A549 (cell line): ENCODE measurements at regions not wholly inside any gene's neighbourhood (a gene's known extent, or its start where the extent isn't known, plus 50 kb on each side); places are given as distances from the start of the nearest gene placed in this dataset.

Source experiments
- ATAC-seq, 2 experiments: fragments of 200-7000 bp in 1 of 2; fragments of >200 bp in 1 of 2; cut with Nextera tagmentation in 1 of 2; cut with Tn5 transposase in 1 of 2; 3 replicates each; pipeline versions ENCODE4 v1.8.0 to v1.9.1; 2018 to 2020; ENCODE audit warnings: mild to moderate bottlenecking in 1 of 2, moderate library complexity in 1 of 2
- CTCF ChIA-PET: fragments of 300-600 bp; sonication (Branson Sonifier 250); formaldehyde crosslinking; extraction: SDS; loops from one replicate; lab custom pipeline; 2021; ENCODE audit warnings: antibody characterized with exemption, inconsistent platforms; lab: Yijun Ruan, JAX
- POLR2A ChIA-PET: fragments of 350-600 bp; formaldehyde crosslinking; extraction: SDS; loops from one replicate; lab custom pipeline; 2021; ENCODE audit warnings: antibody characterized with exemption, inconsistent platforms; lab: Yijun Ruan, JAX
- DNase-seq, 2 experiments: peaks; one replicate each; pipeline versions ENCODE4 v3.0.0 to v3.0.0-alpha.2; 2011 to 2016; ENCODE audit warnings: low read depth in 1 of 2, low spot score in 1 of 2
- FAIRE-seq: peaks from 2 replicates; lab custom pipeline; 2011; peaks lifted over from hg19 to GRCh38; lab: Jason Lieb, UNC
- H3K27ac ChIP-seq, 2 experiments: fragments of >200 bp; sonication (Bioruptor Twin); formaldehyde crosslinking; 3 replicates each; pipeline ENCODE4 v1.5.1; 2016 to 2017
- H3K4me1 ChIP-seq: fragments of >200 bp; sonication (Bioruptor Twin); formaldehyde crosslinking; 3 replicates; pipeline ENCODE4 v1.6.1; 2016
- H3K4me2 ChIP-seq: fragments of >200 bp; sonication (Bioruptor Twin); formaldehyde crosslinking; 3 replicates; pipeline ENCODE4 v1.6.1; 2016
- H3K4me3 ChIP-seq: fragments of >200 bp; sonication (Bioruptor Twin); formaldehyde crosslinking; 3 replicates; pipeline ENCODE4 v1.5.1; 2016
- H3K9me3 ChIP-seq: fragments of >200 bp; sonication (Bioruptor Twin); formaldehyde crosslinking; 3 replicates; pipeline ENCODE4 v1.6.1; 2016
- BCL3 ChIP-seq: fragments of >200 bp; sonication (Bioruptor Twin); formaldehyde crosslinking; IDR thresholded peaks from 3 replicates; pipeline ENCODE4 v1.6.1; 2016
- BHLHE40 ChIP-seq: IDR thresholded peaks from 2 replicates; pipeline ENCODE4 v1.6.1; 2012; ENCODE audit warnings: low read depth, low read length, inconsistent platforms
- CBX2 ChIP-seq: fragments of 200-600 bp; sonication (generic); IDR thresholded peaks from 2 replicates; pipeline ENCODE4 v1.6.1; 2016; ENCODE audit warnings: low read depth, mild to moderate bottlenecking, borderline replicate concordance
- CHD2 ChIP-seq: fragments of 150-350 bp; IDR thresholded peaks from 2 replicates; pipeline ENCODE4 v1.6.1; 2014; ENCODE audit warnings: low read length; ENCODE audit not compliant: partially characterized antibody
- EHMT2 ChIP-seq: fragments of 200-600 bp; sonication (generic); IDR thresholded peaks from 2 replicates; pipeline ENCODE4 v1.6.1; 2016; ENCODE audit warnings: antibody characterized with exemption, low read depth, mild to moderate bottlenecking, moderate library complexity
- EP300 ChIP-seq, 2 experiments: fragments of >200 bp; sonication (Bioruptor Twin); formaldehyde crosslinking; IDR thresholded peaks; 2 replicates in 1 of 2; 3 replicates in 1 of 2; pipeline ENCODE4 v1.6.1; 2016 to 2017
- FOSL2 ChIP-seq, 2 experiments: fragments of 450-650 bp in 1 of 2; fragments of >200 bp in 1 of 2; sonication (Bioruptor Twin) in 1 of 2; formaldehyde crosslinking; IDR thresholded peaks; 2 replicates each; pipeline versions ENCODE4 v1.5.0 to v1.6.1; 2016 to 2020; ENCODE audit warnings: mild to moderate bottlenecking in 1 of 2, moderate library complexity in 1 of 2
- FOXS1 ChIP-seq: fragments of 250-450 bp; sonication (Bioruptor Pico); IDR thresholded peaks from 2 replicates; pipeline ENCODE4 v1.5.0; 2020; ENCODE audit warnings: mild to moderate bottlenecking, moderate library complexity
- GATA3 ChIP-seq: IDR thresholded peaks from 2 replicates; pipeline ENCODE4 v1.6.1; 2012; ENCODE audit warnings: borderline replicate concordance
- HDAC2 ChIP-seq: fragments of 200-600 bp; sonication (generic); IDR thresholded peaks from 2 replicates; pipeline ENCODE4 v1.6.1; 2016
- HEYL ChIP-seq: fragments of 250-450 bp; sonication (Bioruptor Pico); IDR thresholded peaks from 2 replicates; pipeline ENCODE4 v1.8.0; 2021; ENCODE audit warnings: mild to moderate bottlenecking, moderate library complexity
- HOXB13 ChIP-seq: fragments of 250-450 bp; sonication (Bioruptor Pico); IDR thresholded peaks from 2 replicates; pipeline ENCODE4 v1.5.0; 2020; ENCODE audit warnings: low read depth, mild to moderate bottlenecking, moderate library complexity
- JUN ChIP-seq, 2 experiments: fragments of >200 bp; sonication (Bioruptor Twin); formaldehyde crosslinking; IDR thresholded peaks; 2 replicates in 1 of 2; 3 replicates in 1 of 2; pipeline ENCODE4 v1.6.1; 2016 to 2017
- JUNB ChIP-seq: fragments of >200 bp; sonication (Bioruptor Twin); formaldehyde crosslinking; IDR thresholded peaks from 2 replicates; pipeline ENCODE4 v1.6.1; 2016
- MAZ ChIP-seq: fragments of 150-350 bp; IDR thresholded peaks from 2 replicates; pipeline ENCODE4 v1.6.1; 2014; ENCODE audit warnings: antibody characterized with exemption, low read depth, low read length, borderline replicate concordance
- MYC ChIP-seq: IDR thresholded peaks from 2 replicates; pipeline ENCODE4 v1.6.1; 2012; ENCODE audit warnings: mild to moderate bottlenecking, inconsistent platforms, low read length, improper control_type of control experiment, borderline replicate concordance
- NFE2L2 ChIP-seq: fragments of 150-350 bp; conservative IDR thresholded peaks from 2 replicates; pipeline ENCODE4 v1.6.1; 2014; ENCODE audit warnings: low read length
- NPAS2 ChIP-seq: fragments of 250-450 bp; sonication (Bioruptor Pico); IDR thresholded peaks from 2 replicates; pipeline ENCODE4 v1.8.0; 2022; ENCODE audit warnings: mild to moderate bottlenecking, moderate library complexity, borderline replicate concordance
- PHF8 ChIP-seq: fragments of 200-600 bp; sonication (generic); IDR thresholded peaks from 2 replicates; pipeline ENCODE4 v1.6.1; 2016; ENCODE audit warnings: low read depth, mild to moderate bottlenecking, antibody characterized with exemption, moderate library complexity, borderline replicate concordance
- POLR2AphosphoS2 ChIP-seq: conservative IDR thresholded peaks from 2 replicates; pipeline ENCODE4 v1.6.1; 2012; ENCODE audit warnings: low read length, improper control_type of control experiment, inconsistent platforms
- RARB ChIP-seq: fragments of 250-450 bp; sonication (Bioruptor Pico); IDR thresholded peaks from 2 replicates; pipeline ENCODE4 v1.8.0; 2021; ENCODE audit warnings: mild to moderate bottlenecking, moderate library complexity
- RCOR1 ChIP-seq: fragments of 150-350 bp; IDR thresholded peaks from 2 replicates; pipeline ENCODE4 v1.6.1; 2014; ENCODE audit warnings: antibody characterized with exemption, low read length, low read depth
- RNF2 ChIP-seq: fragments of 200-600 bp; sonication (generic); IDR thresholded peaks from 2 replicates; pipeline ENCODE4 v1.6.1; 2016; ENCODE audit warnings: low read depth, mild to moderate bottlenecking, antibody characterized with exemption, moderate library complexity, borderline replicate concordance
- SMC3 ChIP-seq: fragments of >200 bp; sonication (Bioruptor Twin); formaldehyde crosslinking; IDR thresholded peaks from 3 replicates; pipeline ENCODE4 v1.6.1; 2018; ENCODE audit warnings: inconsistent platforms
- SREBF2 ChIP-seq: fragments of 450-650 bp; IDR thresholded peaks from 2 replicates; pipeline ENCODE4 v1.6.1; 2014; ENCODE audit warnings: mild to moderate bottlenecking, moderate library complexity
- ZNF302 ChIP-seq: fragments of 250-450 bp; sonication (Bioruptor Pico); IDR thresholded peaks from 2 replicates; pipeline ENCODE4 v1.9.0; 2021; ENCODE audit warnings: inconsistent platforms, mild to moderate bottlenecking, moderate library complexity
- ZSCAN20 ChIP-seq: fragments of 250-450 bp; sonication (Bioruptor Pico); IDR thresholded peaks from 2 replicates; pipeline ENCODE4 v1.8.0; 2022; ENCODE audit warnings: mild to moderate bottlenecking, moderate library complexity
- WGBS: methylation state at CpG from one replicate; pipeline ENCODE4 v1.1.6; 2017; ENCODE audit errors: missing lambda C conversion rate; 5-methylcytosine and 5-hydroxymethylcytosine counted together
- TF ChIP-seq, protein P1 (sequence below): IDR thresholded peaks from 2 replicates; pipeline ENCODE4 v1.6.1; 2012
- TF ChIP-seq, protein P2 (sequence below): fragments of 250-450 bp; sonication (Bioruptor Pico); IDR thresholded peaks from 2 replicates; pipeline ENCODE4 v1.5.0; 2020; ENCODE audit warnings: low read depth, mild to moderate bottlenecking, moderate library complexity
- TF ChIP-seq, protein P3 (sequence below): fragments of 150-350 bp; IDR thresholded peaks from 2 replicates; pipeline ENCODE4 v1.6.1; 2014; ENCODE audit warnings: low read depth, mild to moderate bottlenecking, low read length

DNA sequence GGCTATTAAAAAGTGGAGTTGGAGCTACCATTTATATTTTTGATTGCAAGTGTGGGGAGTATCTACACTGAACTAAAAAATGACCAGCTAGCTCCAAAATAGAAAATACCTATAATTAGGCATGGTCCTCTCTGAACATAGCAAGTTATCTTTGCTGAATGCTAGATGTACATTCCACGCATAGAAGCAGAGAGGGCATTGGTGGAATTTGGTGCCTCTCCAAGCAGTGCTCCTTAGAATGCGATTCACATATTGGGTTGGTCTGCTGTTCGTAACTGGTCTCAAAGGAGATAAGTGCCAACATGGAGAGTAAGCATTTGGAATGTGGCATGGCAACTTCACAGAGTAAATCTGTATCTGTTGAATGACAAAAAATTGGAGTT lies 196.2 kb downstream of the PTN start:
- POLR2A ChIA-PET: no interaction called here

DNA sequence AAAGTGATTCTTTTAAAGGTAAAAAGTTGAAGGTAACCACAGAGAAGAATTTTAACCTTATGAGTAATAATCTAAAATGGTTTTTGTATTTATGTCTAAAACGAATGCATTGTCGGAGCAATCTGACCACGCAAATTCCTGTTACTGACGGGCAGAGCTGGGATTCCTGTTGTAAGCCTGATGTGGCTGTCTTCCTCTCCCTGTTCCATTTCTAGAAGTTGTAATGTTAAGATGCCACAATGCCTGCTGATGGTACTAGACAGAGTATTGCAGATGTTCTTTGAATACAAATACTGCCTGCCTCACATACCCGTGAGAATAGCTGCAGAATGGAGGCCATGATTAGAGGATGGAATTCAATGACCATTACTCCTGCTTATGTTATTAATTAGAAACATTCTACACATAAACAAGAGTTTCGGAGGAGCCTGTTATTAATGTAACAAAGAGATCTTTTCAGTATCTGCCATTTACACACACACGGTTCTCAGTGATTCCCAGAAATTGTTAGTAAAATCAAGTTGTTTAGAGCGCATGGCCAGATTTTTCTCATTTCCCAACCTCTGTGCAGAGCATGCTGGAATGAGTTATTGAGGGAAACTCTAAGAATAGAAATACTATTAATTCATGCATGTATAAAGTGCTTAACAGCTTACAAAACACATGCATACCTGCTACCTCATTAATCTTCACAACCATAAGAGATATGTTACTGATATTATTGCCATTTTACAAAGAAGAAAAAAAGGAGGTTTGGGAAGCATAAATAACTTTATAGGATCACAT lies 196.8 kb downstream of the PTN start:
- POLR2A ChIA-PET: no interaction called here
- Histone ChIP-seq H3K4me2 (no peak overlapping the region), H3K27ac (no peak overlapping the region)

More for the DNA sequence above, 196.2 kb downstream of the PTN start:
- H3K4me1 ChIP-seq: no peaks in the 10 kb centered on the region
- 0 out of 3 replicates have a peak, but pooled peaks cover 1% of the 10 kb centered on the region for H3K9me3 ChIP-seq
- WGBS: 29% methylated on average over 3 of the region's 3 CpGs
- no peak overlapping the region for H3K4me2 ChIP-seq
- H3K27ac ChIP-seq: no peak overlapping the region
- no peak for ATAC-seq
- DNase-seq: no peak
- no peak overlapping the region for H3K4me3 ChIP-seq
- CTCF ChIA-PET: no interaction called here
- FAIRE-seq: no peak
- TF ChIP-seq HOXB13 (no peak), NPAS2 (CRISPR knock-in tag) (no peak), SREBF2 (no peak), ZNF302 (no peak), BCL3 (no peak), RNF2 (no peak), MAZ (no peak), CHD2 (no peak), SMC3 (no peak), NFE2L2 (no peak), PHF8 (no peak), JUNB (no peak), FOXS1 (CRISPR knock-in tag) (no peak), EP300 (IDR thresholded peaks at IDR 0.05) (no peak)
- TF ChIP-seq, protein P1, sequence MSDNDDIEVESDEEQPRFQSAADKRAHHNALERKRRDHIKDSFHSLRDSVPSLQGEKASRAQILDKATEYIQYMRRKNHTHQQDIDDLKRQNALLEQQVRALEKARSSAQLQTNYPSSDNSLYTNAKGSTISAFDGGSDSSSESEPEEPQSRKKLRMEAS: no peak
- TF ChIP-seq, protein P2, sequence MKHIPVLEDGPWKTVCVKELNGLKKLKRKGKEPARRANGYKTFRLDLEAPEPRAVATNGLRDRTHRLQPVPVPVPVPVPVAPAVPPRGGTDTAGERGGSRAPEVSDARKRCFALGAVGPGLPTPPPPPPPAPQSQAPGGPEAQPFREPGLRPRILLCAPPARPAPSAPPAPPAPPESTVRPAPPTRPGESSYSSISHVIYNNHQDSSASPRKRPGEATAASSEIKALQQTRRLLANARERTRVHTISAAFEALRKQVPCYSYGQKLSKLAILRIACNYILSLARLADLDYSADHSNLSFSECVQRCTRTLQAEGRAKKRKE (CRISPR knock-in tag): no peak

GRCh38 chr7:137146012-137146455 lies 197.5 kb downstream of the PTN start:
- 7% methylated on average over 1 of the region's 1 CpG for WGBS
- no peak overlapping the region for H3K4me2 ChIP-seq
- DNase-seq: no peak
- no peak overlapping the region for H3K27ac ChIP-seq
- FAIRE-seq: no peak
- TF ChIP-seq CBX2 (no peak), GATA3 (no peak), RNF2 (no peak), HDAC2 (no peak), HOXB13 (no peak), FOSL2 (IDR thresholded peaks at IDR 0.05) (no peak), FOSL2 (CRISPR knock-in tag; IDR thresholded peaks at IDR 0.05) (no peak), HEYL (CRISPR knock-in tag) (no peak), CHD2 (no peak), RARB (no peak), RCOR1 (no peak)
- TF ChIP-seq, protein P3, sequence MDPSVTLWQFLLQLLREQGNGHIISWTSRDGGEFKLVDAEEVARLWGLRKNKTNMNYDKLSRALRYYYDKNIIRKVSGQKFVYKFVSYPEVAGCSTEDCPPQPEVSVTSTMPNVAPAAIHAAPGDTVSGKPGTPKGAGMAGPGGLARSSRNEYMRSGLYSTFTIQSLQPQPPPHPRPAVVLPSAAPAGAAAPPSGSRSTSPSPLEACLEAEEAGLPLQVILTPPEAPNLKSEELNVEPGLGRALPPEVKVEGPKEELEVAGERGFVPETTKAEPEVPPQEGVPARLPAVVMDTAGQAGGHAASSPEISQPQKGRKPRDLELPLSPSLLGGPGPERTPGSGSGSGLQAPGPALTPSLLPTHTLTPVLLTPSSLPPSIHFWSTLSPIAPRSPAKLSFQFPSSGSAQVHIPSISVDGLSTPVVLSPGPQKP: no peak
- no peak overlapping the region for H3K4me3 ChIP-seq
- POLR2A ChIA-PET: no interaction called here
- ATAC-seq: no peak
- H3K4me1 ChIP-seq: no peaks in the 10 kb centered on the region
- no peaks in the 10 kb centered on the region for H3K9me3 ChIP-seq
- CTCF ChIA-PET: no interaction called here

More for the DNA sequence above, 196.8 kb downstream of the PTN start:
- TF ChIP-seq MYC (no peak), JUN (IDR thresholded peaks at IDR 0.05) (no peak), POLR2AphosphoS2 (no peak), HEYL (CRISPR knock-in tag) (no peak), MAZ (no peak), ZSCAN20 (no peak), BHLHE40 (no peak), EHMT2 (no peak), NFE2L2 (no peak)
- 42% methylated on average over 8 of the region's 8 CpGs for WGBS
- no peak for ATAC-seq
- Histone ChIP-seq H3K4me1 (no peaks in the 10 kb centered on the region), H3K4me3 (no peak overlapping the region), H3K9me3 (no peaks in the 10 kb centered on the region)
- CTCF ChIA-PET: no interaction called here
- DNase-seq: no peak
- no peak for FAIRE-seq
